ENCODE measurements at regions not wholly inside any gene's neighbourhood (a gene's known extent, or its start where the extent isn't known, plus 50 kb on each side); places are given as distances from the start of the nearest gene placed in this dataset.

DNA sequence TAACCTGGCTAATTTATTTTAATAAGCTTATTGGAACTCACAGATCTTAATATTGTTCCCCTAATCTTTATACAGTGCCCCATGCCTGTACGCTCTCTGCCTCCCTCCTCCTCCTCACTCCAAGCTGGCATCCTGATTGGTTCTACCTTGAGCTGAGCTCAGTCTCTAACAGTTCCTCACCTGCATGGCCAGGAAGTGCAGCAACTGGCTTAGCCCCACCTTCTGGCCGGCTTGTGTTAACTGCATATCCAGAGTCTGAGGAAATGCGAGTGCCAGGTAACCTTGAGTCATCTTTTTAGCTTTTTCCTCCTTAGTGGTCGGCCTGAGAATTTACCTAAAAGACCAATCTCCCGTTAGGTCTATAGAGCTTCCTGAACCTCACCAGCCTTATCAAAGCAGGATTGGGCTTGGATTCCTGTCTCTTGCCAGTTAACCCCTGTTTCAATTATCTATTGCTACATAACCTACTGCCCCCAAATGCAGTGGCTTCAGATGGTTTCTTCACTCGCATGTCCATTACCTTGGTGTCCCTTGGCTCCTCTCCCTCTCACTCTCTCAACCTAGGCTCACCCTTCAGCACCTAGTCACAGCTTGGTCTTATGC lies 89.5 kb upstream of the STK39 start:
- ATAC-seq (ENCODE audit: poor library complexity) (peak; percentile 81), DNase-seq (peak; percentile 45)
- intact Hi-C loops (cut with DNase I), result no loop called here

DNA sequence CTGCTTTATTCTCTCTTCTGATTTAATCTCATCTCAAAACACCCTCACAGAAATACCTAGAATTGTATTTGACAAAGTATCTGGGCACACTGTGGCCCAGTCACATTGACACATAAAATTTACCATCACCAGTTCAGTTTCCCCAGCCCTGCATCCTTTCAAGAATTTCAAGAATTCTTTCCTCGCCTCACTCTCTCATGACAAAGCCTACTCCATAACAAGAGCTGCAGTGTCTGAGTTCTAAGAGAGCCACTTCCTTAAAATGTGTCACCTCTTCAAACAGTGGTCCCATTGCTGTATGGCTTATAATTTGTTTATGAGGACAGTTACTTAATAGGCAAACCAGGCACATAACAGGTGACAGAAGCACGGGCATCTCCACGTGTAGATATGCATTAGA lies 90.9 kb upstream of the STK39 start:
- intact Hi-C loops (cut with DNase I), result no loop called here
- ATAC-seq (ENCODE audit: poor library complexity) (no peak), DNase-seq (no peak)

DNA sequence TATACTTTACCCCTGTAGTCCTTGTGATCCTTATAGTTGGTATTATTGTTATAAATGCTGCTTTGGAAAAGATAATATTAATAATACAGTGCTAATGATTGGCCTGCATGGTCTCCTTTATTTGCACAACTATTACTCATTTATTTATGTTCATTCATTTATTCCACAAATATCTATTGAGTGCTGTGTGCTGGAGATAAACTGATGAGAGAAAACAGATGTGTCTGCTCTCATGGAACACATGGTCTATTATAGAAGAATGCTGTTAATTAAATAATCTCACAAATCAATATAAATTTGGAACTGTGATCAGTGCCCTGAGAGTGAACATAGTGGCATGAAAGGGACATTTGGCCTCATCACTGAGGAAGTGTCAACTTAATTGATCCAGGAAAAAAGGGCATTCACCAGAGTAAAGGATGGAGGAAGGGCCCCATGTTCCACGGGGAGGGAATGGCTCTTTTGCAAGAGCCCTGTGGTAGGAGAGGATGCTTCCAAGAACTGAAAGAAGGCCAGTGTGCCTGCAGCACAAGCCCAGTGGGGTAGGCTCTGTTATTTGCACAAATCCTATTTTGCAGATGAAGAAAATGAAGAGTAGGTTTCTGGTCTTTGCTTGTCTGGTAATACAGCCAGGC lies 91.5 kb upstream of the STK39 start:
- intact Hi-C loops (cut with DNase I), result no loop called here
- DNase-seq (no peak), ATAC-seq (ENCODE audit: poor library complexity) (no peak)

DNA sequence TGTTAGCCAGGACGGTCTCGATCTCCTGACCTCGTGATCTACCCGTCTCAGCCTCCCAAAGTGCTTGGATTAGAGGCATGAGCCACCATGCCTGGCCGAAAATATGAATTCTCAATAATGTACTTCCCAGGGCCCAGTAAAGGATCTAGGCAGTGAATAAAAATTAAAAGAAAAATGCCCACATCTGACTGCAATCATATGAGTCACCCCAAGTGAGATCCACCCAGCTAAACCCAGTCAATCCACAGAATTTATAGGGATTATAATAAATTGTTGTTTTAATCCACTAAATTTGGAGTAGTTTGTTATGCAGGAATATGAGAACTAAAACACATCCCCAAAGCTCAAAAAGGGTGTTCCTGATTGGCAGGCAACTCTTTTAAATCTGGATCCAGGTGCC lies 93.5 kb upstream of the STK39 start:
- DNase-seq, result no peak
- ATAC-seq (ENCODE audit: poor library complexity), result no peak
- intact Hi-C loops (cut with DNase I), result loop anchor here (10.0 kb wide), 1 partner anchor 354 kb away; no protein-coding TSS in a partner anchor

DNA sequence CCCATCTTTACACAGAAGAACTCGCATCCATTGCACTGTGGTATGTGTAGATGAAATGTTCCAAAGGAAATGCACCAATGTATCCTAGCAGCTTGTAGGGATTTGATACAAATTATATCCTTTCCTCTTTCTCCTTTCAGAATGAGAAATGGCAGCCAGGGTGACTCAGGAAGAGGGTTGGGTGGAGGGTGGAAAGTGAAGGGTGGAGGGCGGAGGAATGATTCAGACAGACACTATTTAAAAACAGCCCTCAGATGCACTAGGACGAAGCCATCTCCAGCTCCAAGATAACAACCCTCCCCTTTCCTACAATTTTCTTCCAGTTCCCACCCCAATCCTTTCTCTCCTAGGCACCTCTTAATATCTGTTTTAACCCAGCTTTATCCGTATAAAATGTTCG lies 96.2 kb upstream of the STK39 start:
- DNase-seq (no peak), ATAC-seq (ENCODE audit: poor library complexity) (no peak)
- intact Hi-C loops (cut with DNase I), result loop anchor here (10.0 kb wide), 1 partner anchor 351 kb away; no protein-coding TSS in a partner anchor

DNA sequence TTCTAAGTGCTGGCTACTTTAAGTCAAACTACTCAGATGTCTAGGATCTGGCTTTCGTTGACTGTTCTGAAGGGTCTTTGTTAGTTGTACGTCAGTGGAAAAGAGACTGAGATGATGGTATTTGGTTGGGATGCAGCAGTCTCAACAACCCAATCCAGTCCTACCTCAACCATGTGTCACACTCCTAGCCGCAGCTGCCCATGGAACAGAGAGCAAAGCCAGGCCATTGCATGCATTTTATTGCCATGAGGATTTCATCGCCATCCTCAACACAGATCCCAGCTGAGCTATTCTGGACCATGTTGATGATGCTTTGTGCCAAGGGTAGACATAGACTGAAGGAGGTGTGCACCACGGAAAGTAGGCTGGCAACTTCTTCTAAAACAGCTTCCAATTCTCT lies 97.3 kb upstream of the STK39 start:
- DNase-seq, result no peak

DNA sequence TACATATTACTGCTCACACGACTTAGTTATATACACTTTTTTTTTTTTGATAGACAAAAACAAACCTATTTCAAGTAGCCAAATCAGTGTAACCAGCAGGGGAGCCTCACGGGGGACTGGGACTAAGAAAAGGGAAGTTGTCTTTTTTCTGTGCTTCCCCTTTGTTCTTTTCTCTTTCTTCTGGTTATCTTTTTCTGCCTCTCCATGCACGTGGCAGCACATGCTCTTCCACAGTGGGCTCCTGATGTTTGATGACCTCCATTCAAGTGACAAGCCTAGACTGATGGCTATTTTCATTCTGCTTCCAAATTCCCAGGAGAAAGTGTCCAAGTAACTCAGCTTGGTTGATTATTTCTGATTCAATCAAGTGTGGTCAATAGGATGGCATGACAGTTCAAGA lies 98.2 kb upstream of the STK39 start:
- DNase-seq (no peak), ATAC-seq (ENCODE audit: poor library complexity) (no peak)
- intact Hi-C loops (cut with DNase I), result loop anchor here (5.0 to 10.0 kb wide), 3 partner anchors 349 to 577 kb away; no protein-coding TSS in a partner anchor

More for the DNA sequence above, 97.3 kb upstream of the STK39 start:
- no peak for ATAC-seq (ENCODE audit: poor library complexity)
- intact Hi-C loops (cut with DNase I), result loop anchor here (5.0 to 10.0 kb wide), 3 partner anchors 350 to 578 kb away; no protein-coding TSS in a partner anchor

DNA sequence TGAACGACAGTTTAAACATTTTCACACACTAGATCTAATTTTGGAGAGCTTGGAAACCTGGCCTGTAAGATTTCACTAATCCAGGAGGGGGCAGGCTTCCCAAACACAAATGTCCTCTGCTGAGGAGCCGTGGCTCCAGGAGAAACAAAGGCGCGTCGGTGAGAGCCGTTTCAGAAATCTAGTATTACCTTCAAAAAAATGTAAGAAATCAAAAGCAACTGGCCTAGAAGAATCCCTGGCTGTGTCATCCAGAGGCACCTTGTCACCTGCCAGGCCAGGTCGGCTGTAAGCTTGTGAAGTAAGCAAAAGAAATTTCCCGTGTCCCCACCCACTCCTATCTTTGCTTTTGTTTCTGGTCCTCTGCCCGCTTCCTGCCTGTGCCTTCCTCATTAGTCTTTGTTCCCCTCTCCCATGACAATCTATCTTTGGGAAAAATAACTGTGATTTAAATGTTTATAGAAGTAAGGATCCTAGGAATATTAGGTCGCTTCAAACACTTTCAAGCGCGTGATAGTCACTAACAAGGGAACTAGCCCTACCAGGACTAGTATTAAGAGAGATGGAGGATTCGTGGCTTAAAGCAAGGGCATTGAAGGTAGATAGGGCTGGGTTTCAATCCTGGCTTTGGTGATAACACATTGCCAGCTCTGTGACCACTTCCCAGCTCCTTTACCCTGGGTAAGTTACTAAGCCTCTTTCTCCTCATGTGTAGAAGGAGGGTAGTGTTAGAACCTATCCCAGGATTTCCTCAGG lies 99.5 kb upstream of the STK39 start:
- peak; percentile 90 for ATAC-seq (ENCODE audit: poor library complexity)
- peak; percentile 57 for DNase-seq
- intact Hi-C loops (cut with DNase I), result loop anchor here (5.0 to 10.0 kb wide), 3 partner anchors 348 to 575 kb away; no protein-coding TSS in a partner anchor

DNA sequence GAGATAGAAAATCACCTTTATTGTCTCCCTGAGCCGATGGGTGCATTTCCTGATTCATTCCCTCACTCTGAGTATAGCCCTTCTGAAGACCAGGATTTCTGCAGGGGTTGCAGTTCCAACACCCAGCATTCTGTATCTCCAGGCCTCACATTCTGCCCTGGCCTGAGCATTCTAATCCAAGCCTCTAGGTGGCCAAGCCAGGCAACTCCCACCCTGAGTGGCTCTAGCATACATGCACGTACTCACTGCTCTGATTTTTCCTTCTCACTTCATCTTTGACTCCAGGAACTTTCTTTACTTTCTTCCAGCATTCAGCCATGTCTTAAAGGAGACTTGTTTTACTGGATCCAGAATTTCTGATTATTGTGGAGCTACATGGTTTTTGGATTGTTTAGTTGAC lies 100.7 kb upstream of the STK39 start:
- ATAC-seq (ENCODE audit: poor library complexity) (peak; percentile 86), DNase-seq (peak; percentile 46)
- intact Hi-C loops (cut with DNase I), result loop anchor here (5.0 to 10.0 kb wide), 3 partner anchors 347 to 574 kb away; no protein-coding TSS in a partner anchor

DNA sequence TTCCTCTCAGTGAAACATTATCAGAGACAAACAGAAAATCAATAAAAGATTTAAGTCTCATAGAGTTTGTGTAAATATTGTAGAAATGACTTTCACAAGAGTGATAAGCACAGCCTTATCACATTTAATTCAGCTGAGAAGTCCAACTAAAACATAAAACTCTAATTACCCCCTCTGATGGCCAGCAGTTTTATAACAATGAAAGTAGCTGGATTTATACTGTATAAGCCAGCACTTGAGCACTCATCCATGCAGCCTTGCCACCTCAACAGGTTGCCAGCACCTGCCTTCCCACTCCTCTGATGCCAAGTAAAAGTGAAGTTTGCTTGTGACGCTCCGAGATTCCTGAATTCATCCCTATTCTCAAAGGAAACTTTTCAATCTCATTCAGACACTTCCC lies 103.0 kb upstream of the STK39 start:
- DNase-seq (no peak), ATAC-seq (ENCODE audit: poor library complexity) (no peak)
- intact Hi-C loops (cut with DNase I), result no loop called here

DNA sequence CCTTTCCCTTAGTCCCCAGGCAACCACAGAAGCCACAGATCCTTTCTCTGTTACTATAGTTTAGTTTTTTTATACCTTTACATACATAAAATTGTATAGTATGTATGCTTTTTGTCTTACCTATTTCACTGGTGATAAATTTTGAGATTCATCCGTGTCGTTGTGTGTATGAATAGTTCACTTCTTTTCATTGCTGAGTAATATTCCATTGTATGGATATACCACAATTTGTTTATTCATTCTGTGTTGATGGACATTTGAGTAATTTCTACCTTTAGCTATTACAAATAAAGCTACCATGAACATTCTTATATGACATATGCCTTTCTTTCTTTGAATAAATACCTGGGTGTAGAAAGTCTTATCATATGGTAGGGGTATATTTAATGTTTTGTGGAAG lies 102.8 kb upstream of the CERS6 start:
- no peak for ATAC-seq (ENCODE audit: poor library complexity)
- intact Hi-C loops (cut with DNase I), result no loop called here
- DNase-seq, result no peak

DNA sequence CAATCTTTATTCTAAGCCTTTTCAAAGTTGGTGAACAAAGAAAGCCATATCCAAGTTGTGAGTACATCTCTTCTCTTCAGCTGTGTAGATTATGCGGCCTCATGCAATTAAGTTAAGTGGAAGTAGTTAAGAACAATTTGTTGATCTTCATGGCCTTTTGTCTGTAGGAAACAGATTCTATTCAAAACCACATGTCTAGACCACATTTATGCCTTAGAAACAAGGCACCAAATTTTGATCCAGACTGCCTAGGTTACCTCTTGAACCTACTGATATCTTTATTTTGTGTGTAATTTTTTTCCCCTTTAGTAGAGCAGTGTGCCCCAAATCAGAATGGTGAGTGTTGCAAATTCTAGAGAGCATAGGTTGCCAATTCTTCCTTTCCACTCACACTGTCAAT lies 101.6 kb upstream of the CERS6 start:
- intact Hi-C loops (cut with DNase I), result no loop called here
- ATAC-seq (ENCODE audit: poor library complexity), result no peak
- DNase-seq, result no peak

DNA sequence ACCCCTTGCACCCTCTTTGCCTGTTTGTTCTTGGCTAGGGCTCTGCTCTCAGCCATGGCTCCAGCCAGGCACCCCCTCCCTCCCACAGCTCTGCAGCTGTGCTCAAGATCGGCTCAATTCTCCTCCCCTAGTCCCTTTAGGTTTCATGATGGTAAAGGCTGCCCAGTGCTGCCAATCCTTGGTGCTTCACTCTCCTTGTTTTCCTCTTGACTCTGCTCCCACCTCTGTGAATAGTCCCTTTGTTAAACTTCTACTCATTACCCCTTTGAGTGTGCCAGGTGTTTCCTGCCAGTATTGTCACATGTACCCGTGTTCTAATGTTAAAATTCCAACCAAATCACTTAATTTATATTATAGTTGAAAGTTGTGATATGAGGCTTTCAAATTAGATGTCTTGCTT lies 101.0 kb upstream of the CERS6 start:
- DNase-seq (no peak), ATAC-seq (ENCODE audit: poor library complexity) (no peak)
- intact Hi-C loops (cut with DNase I), result no loop called here

DNA sequence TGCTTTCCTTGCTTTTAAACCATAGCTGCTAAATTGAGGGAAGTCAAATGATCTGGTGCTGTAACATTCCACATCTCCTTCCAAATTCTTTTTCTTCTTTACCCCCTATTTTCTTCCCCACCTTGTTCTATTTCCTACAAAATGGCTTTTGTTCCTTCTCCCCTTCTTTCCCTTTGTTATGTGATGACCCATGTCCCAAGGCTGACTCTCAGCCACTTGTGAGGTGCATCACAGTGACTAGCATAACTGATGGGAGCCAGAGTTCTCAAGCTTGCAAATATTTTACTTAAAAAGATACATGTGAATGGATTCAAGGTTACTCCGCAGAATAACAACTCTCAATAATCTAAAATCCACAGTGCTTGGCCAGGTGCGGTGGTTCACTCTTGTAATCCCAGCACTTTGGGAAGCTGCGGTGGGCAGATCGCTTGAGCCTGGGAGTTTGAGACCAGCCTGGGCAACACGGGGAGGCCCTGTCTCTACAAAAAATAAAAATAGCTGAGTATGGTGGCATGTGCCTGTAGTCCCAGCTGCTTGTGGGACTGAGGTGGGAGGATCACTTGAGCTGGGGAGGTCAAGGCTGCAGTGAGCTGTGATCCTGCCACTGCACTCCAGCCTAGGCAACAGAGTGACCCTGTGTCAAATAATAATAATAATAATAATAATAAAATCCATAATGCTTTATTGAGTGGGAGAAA lies 100.1 kb upstream of the CERS6 start:
- ATAC-seq (ENCODE audit: poor library complexity) (no peak), DNase-seq (no peak)
- intact Hi-C loops (cut with DNase I), result no loop called here

DNA sequence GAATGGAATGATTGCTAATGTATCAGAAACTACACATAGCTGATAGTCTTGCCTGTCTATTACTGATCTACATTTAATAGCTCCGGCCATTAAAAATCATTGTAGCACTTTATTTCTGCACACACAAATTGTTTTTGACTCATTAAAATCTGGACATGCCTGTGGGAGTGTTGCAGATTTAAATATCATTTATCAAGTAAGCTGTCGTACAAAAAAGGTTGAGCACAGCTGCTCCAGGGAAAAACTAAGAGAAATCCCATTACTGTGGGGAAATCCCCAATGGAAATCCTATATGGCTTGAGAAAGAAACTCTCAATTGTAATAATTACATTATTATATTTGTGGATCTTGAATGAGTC lies 99.6 kb upstream of the CERS6 start:
- no peak for DNase-seq
- ATAC-seq (ENCODE audit: poor library complexity), result no peak
- intact Hi-C loops (cut with DNase I), result no loop called here

DNA sequence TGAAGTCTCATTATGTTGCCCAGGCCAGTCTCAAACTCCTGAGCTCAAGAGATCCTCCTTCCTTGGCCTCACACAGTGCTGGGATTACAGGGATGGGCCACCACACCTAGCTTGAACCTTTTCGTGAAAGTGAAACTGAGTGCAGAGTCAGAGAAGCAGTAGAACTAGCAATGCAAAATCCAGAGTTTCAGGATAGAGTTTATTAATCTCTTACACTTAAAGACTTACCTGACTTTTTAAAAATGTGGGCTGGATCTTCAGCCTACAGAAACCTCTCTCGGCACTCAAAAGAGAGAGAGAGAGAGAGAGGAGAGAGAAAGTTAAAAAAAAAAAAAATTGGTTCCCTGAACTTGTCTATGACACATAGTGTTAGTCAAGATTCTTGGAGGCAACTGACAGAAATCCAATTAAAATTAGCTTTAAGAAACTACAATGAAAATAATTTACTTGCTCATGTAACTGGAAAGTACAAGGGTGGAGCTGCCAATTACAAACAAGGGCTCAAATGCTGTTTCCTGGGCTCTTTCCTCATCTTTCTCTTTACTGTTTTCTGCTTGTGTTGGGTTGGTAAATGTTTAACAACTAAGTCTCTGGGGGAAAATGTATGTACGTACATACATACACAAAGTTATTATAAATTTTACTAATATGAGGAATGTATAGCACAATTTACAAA lies 98.1 kb upstream of the CERS6 start:
- intact Hi-C loops (cut with DNase I), result no loop called here

DNA sequence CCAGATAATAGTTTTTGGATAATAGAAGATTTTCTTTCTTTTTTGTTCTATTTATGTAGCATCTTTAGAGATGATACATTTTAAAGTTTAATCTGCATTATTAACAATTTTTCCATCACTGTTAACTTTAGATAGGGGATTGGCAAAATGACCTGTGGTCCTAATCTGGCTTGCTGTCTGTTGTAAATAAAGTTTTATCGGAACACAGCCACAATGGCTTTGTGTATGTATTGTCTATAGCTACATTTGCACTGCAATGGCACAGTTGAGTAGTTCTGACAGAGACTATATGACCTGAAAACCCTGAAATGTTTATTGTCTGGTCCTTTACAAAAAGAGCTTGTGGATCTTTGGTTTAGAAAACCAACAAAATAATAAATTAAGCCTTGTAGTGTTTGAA lies 97.0 kb upstream of the CERS6 start:
- no peak for ATAC-seq (ENCODE audit: poor library complexity)
- no peak for DNase-seq
- intact Hi-C loops (cut with DNase I), result no loop called here

More for the DNA sequence above, 98.1 kb upstream of the CERS6 start:
- DNase-seq, result no peak
- ATAC-seq (ENCODE audit: poor library complexity), result no peak

DNA sequence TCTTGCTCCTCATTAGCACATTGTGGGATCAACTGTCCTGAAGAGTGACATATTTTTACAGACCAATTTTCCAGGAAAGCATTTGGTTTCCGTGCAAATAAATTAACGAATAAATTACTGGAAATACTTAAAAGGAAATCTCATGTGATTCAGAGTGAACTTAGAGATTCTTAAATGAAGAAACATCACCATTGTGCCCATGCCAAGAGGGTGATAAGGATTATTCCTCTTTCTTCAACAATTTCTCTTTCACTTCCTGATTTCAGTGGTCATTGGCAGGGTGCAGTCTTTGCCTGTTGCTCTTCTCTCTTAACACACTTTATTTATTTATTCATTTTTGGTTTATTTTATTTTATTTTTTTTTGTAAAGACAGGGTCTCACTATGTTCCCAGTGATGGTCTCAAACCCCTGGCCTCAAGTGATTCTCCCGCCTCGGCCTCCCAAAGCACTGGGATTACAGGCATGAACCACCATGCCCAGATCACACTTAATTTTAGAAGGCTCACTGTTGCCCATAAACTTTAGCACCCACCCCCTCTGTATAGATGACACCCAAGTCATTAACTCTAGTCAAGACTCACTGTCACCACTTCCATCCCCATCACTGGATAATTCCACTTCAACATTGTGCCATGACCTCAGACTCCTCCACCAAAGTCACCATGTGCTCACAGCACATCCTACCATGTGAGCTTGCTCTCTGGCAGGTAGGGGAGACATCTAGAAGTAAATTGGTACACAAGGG lies 92.6 kb upstream of the CERS6 start:
- no peak for ATAC-seq (ENCODE audit: poor library complexity)
- intact Hi-C loops (cut with DNase I), result no loop called here
- no peak for DNase-seq

All from Right ventricle myocardium superior (tissue), 1 donor.